CD4-positive, alpha-beta T cell (primary cell): ENCODE measurements at regions not wholly inside any gene's neighbourhood (a gene's known extent, or its start where the extent isn't known, plus 50 kb on each side); places are given as distances from the start of the nearest gene placed in this dataset.

ENCODE experiments used
- ATAC-seq: fragments of 200-7000 bp; cut with Tn5 transposase; one replicate; pipeline ENCODE4 v1.10.0; 2022; ENCODE audit warnings: mild to moderate bottlenecking; ENCODE audit not compliant: poor library complexity
- CTCF ChIA-PET: fragments of 350-600 bp; sonication (Branson Sonifier 250); formaldehyde crosslinking; loops from one replicate; lab custom pipeline; 2021; ENCODE audit warnings: antibody characterized with exemption, inconsistent platforms; lab: Charles Lee
- POLR2A ChIA-PET: fragments of 350-600 bp; sonication (Branson Sonifier 250); formaldehyde crosslinking; loops from one replicate; lab custom pipeline; 2021; ENCODE audit warnings: antibody characterized with exemption, inconsistent platforms; lab: Charles Lee
- DNase-seq, 14 experiments: peaks; one replicate each; pipeline ENCODE4 v3.0.0-alpha.2; 2013 to 2020; ENCODE audit warnings: mixed read lengths in 2 of 14
- H3K27ac ChIP-seq, 2 donors: one replicate each; pipeline versions ENCODE4 v1.5.1 to v1.7.0; 2013; ENCODE audit warnings: low read length in 2 of 2, low read depth in 1 of 2, mild to moderate bottlenecking in 1 of 2
- H3K27me3 ChIP-seq, 2 experiments: 1 replicate in 1 of 2; 2 replicates in 1 of 2; pipeline versions ENCODE4 v1.6.1 to v1.7.0; 2013; ENCODE audit warnings: low read length in 2 of 2, control low read depth in 1 of 2, mild to moderate bottlenecking in 1 of 2, moderate library complexity in 1 of 2; ENCODE audit not compliant: insufficient read depth in 2 of 2, control insufficient read depth in 1 of 2
- H3K36me3 ChIP-seq: one replicate; pipeline ENCODE4 v1.6.1; 2013; ENCODE audit warnings: low read length, control low read depth; ENCODE audit not compliant: insufficient read depth
- H3K4me1 ChIP-seq: one replicate; pipeline ENCODE4 v1.6.1; 2013; ENCODE audit warnings: low read length, control low read depth; ENCODE audit not compliant: insufficient read depth
- H3K4me3 ChIP-seq: one replicate; pipeline ENCODE4 v1.5.1; 2013; ENCODE audit warnings: mild to moderate bottlenecking, low read length, moderate library complexity
- H3K9me3 ChIP-seq, 2 experiments: 1 replicate in 1 of 2; 2 replicates in 1 of 2; pipeline versions ENCODE4 v1.6.1 to v1.7.0; 2013; ENCODE audit warnings: low read length in 2 of 2, mild to moderate bottlenecking in 2 of 2, control low read depth in 1 of 2, moderate library complexity in 1 of 2; ENCODE audit not compliant: control insufficient read depth in 1 of 2, insufficient read depth in 1 of 2
- H3K27ac Mint-ChIP-seq: one replicate; pipeline ENCODE4 v1.8.0; 2020; ENCODE audit warnings: mixed read lengths
- H3K27me3 Mint-ChIP-seq: one replicate; pipeline ENCODE4 v1.8.0; 2021; ENCODE audit warnings: mixed read lengths
- H3K36me3 Mint-ChIP-seq: one replicate; pipeline ENCODE4 v1.8.0; 2021; ENCODE audit warnings: low read depth, mixed read lengths
- H3K4me1 Mint-ChIP-seq: one replicate; pipeline ENCODE4 v1.8.0; 2021; ENCODE audit warnings: low read depth, mixed read lengths
- H3K4me3 Mint-ChIP-seq: one replicate; pipeline ENCODE4 v1.8.0; 2020; ENCODE audit warnings: mild to moderate bottlenecking, mixed read lengths
- H3K9me3 Mint-ChIP-seq: one replicate; pipeline ENCODE4 v1.8.0; 2020; ENCODE audit warnings: mixed read lengths
- intact Hi-C, 2 experiments: fragments of 100-400 bp; cut with DNase I in 1 of 2; cut with micrococcal nuclease in 1 of 2; formaldehyde crosslinking; loops; one replicate each; pipeline versions ENCODE4 v1.15.1 to v1.9.0; 2023 to 2025; cut with DNase I, micrococcal nuclease
- TF ChIP-seq, protein P1 (sequence below): fragments of 200-600 bp; IDR thresholded peaks from one replicate; pipeline ENCODE4 v1.8.0; 2022; ENCODE audit warnings: antibody characterized with exemption, mild to moderate bottlenecking

- H3K4me3 Mint-ChIP-seq, result no peak overlapping the region
- Histone ChIP-seq H3K36me3 (no peaks in the 10 kb centered on the region), H3K9me3 (no peaks in the 10 kb centered on the region), H3K27me3 (no peaks in the 10 kb centered on the region), H3K4me1 (no peaks in the 10 kb centered on the region), H3K27ac (no peak overlapping the region), H3K4me3 (no peak overlapping the region)
- no peaks in the 10 kb centered on the region for H3K4me1 Mint-ChIP-seq
- TF ChIP-seq, protein P1, sequence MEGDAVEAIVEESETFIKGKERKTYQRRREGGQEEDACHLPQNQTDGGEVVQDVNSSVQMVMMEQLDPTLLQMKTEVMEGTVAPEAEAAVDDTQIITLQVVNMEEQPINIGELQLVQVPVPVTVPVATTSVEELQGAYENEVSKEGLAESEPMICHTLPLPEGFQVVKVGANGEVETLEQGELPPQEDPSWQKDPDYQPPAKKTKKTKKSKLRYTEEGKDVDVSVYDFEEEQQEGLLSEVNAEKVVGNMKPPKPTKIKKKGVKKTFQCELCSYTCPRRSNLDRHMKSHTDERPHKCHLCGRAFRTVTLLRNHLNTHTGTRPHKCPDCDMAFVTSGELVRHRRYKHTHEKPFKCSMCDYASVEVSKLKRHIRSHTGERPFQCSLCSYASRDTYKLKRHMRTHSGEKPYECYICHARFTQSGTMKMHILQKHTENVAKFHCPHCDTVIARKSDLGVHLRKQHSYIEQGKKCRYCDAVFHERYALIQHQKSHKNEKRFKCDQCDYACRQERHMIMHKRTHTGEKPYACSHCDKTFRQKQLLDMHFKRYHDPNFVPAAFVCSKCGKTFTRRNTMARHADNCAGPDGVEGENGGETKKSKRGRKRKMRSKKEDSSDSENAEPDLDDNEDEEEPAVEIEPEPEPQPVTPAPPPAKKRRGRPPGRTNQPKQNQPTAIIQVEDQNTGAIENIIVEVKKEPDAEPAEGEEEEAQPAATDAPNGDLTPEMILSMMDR, result no peak
- DNase-seq (no peak), ATAC-seq (no peak)
- H3K27me3 Mint-ChIP-seq, result no peaks in the 10 kb centered on the region
- H3K27ac Mint-ChIP-seq, result no peak overlapping the region
- POLR2A ChIA-PET, result no interaction called here
- intact Hi-C loops, result no loop called here
- CTCF ChIA-PET, result no interaction called here
- no peaks in the 10 kb centered on the region for H3K36me3 Mint-ChIP-seq
- H3K9me3 Mint-ChIP-seq, result peaks cover 4% of the 10 kb centered on the region
These were observed 1423.8 kb upstream of the MIR17HG start for GRCh38 chr13:89923736-89924135.

GRCh38 chr13:89925107-89925506, 1422.4 kb upstream of the MIR17HG start:
- no peak for DNase-seq
- no peaks in the 10 kb centered on the region for H3K4me1 ChIP-seq
- Mint-ChIP-seq H3K9me3 (peaks cover 4% of the 10 kb centered on the region), H3K4me1 (no peaks in the 10 kb centered on the region), H3K4me3 (no peak overlapping the region), H3K27ac (no peak overlapping the region), H3K27me3 (no peaks in the 10 kb centered on the region), H3K36me3 (no peaks in the 10 kb centered on the region)
- ATAC-seq, result no peak
- no peak overlapping the region for H3K4me3 ChIP-seq
- TF ChIP-seq, protein P1, result no peak
- H3K27ac ChIP-seq, result no peak overlapping the region
- H3K9me3 ChIP-seq, result no peaks in the 10 kb centered on the region
- ChIA-PET CTCF (no interaction called here), POLR2A (no interaction called here)
- H3K27me3 ChIP-seq, result no peaks in the 10 kb centered on the region
- H3K36me3 ChIP-seq, result no peaks in the 10 kb centered on the region
- intact Hi-C loops, result no loop called here

DNA sequence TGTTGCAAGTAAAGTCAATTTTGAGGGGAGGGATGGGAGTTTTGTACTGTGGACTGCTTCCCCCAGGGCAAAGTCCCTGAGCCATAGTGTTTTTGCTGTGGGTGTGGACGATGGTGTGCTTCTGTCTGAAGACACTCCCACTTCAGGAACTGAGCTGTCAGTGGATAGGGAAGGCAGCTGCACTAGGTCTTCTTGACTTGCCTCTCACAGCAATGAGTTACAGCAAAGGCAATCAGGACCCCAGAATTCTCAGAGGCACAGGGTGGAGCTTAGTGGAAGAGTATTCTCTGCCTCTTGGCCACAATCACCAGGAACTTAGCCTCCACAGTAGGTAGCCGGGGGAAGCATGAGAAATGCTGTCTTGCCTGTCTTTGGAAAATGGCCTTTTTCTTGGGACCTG, 1416.6 kb upstream of the MIR17HG start:
- intact Hi-C loops, result no loop called here
- no peak overlapping the region for H3K4me3 ChIP-seq
- ChIA-PET POLR2A (no interaction called here), CTCF (no interaction called here)
- H3K4me1 ChIP-seq, result no peaks in the 10 kb centered on the region
- no peak for ATAC-seq
- peaks cover 0 to 7% of the 10 kb centered on the region in 2 experiments for H3K9me3 ChIP-seq
- Mint-ChIP-seq H3K27ac (no peak overlapping the region), H3K27me3 (no peaks in the 10 kb centered on the region), H3K4me1 (no peaks in the 10 kb centered on the region), H3K36me3 (no peaks in the 10 kb centered on the region), H3K4me3 (no peak overlapping the region), H3K9me3 (peaks cover 9% of the 10 kb centered on the region)
- TF ChIP-seq, protein P1, result no peak
- no peak for DNase-seq
- no peaks in the 10 kb centered on the region for H3K27me3 ChIP-seq
- no peak overlapping the region for H3K27ac ChIP-seq
- H3K36me3 ChIP-seq, result no peaks in the 10 kb centered on the region
